Adrenal gland (tissue), 5 donors: ENCODE measurements at regions not wholly inside any gene's neighbourhood (a gene's known extent, or its start where the extent isn't known, plus 50 kb on each side); places are given as distances from the start of the nearest gene placed in this dataset.

Experiments
- POLR2A ChIP-seq, 2 donors: fragments of 450-650 bp; IDR thresholded peaks; one replicate each; pipeline ENCODE4 v1.6.1; 2017; ENCODE audit warnings: antibody characterized with exemption in 2 of 2, mild to moderate bottlenecking in 2 of 2, moderate library complexity in 1 of 2
- TF ChIP-seq, protein P1 (sequence below), 6 experiments: fragments of 450-650 bp in 4 of 6; fragments of 200-600 bp in 2 of 6; sonication (generic) in 1 of 6; IDR thresholded peaks; 1 replicate in 5 of 6; 2 replicates in 1 of 6; pipeline versions ENCODE4 v1.5.1 to v1.8.0; 2016 to 2021; ENCODE audit warnings: antibody characterized with exemption in 6 of 6, mild to moderate bottlenecking in 2 of 6, moderate library complexity in 1 of 6
- donor health status: DM: no; HTN: no; CAD: no.

DNA sequence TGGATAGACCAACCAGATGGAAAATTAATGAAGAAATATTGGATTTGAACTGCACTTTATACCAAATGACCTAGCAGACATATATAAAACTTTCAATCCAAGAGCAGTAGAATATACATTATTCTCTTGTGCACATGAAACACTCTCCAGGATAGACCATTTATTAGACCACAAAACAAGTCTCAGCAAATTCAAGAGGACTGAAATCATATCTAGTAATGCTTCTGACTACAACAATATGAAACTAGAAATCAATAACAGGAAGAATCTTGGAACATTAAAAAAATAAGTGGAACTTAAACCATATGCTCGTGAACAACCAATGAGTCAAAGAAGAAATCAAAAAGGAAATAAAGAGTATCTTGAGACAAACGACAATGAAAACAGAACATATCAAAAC is 150.0 kb upstream of the CD180 start:
- no peak for TF ChIP-seq POLR2A (IDR thresholded peaks at IDR 0.05)
- TF ChIP-seq, protein P1, sequence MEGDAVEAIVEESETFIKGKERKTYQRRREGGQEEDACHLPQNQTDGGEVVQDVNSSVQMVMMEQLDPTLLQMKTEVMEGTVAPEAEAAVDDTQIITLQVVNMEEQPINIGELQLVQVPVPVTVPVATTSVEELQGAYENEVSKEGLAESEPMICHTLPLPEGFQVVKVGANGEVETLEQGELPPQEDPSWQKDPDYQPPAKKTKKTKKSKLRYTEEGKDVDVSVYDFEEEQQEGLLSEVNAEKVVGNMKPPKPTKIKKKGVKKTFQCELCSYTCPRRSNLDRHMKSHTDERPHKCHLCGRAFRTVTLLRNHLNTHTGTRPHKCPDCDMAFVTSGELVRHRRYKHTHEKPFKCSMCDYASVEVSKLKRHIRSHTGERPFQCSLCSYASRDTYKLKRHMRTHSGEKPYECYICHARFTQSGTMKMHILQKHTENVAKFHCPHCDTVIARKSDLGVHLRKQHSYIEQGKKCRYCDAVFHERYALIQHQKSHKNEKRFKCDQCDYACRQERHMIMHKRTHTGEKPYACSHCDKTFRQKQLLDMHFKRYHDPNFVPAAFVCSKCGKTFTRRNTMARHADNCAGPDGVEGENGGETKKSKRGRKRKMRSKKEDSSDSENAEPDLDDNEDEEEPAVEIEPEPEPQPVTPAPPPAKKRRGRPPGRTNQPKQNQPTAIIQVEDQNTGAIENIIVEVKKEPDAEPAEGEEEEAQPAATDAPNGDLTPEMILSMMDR (IDR thresholded peaks at IDR 0.05), result no peak
